PC-3 (cell line): ENCODE measurements at regions not wholly inside any gene's neighbourhood (a gene's known extent, or its start where the extent isn't known, plus 50 kb on each side); places are given as distances from the start of the nearest gene placed in this dataset.
"Not testable (repeated sequence)": the region's sequence is repeated elsewhere in the genome, so short reads cannot be mapped to it uniquely, and the experiment has no call there.

Experiments used
- ATAC-seq: fragments of 200-7000 bp; cut with Tn5 transposase; 2 replicates; pipeline ENCODE4 v1.9.1; 2020; ENCODE audit warnings: mild to moderate bottlenecking, moderate library complexity
- BruUV-seq: library from RNA; stranded (reverse); fragments of 400-500 nt; replicated peaks from 2 replicates; lab custom pipeline; 2021; lab: Mats Ljungman, UMichigan
- CTCF ChIA-PET: fragments of 300-600 bp; sonication (Branson Sonifier 250); formaldehyde crosslinking; loops from one replicate; lab custom pipeline; 2022; ENCODE audit warnings: antibody characterized with exemption; lab: Charles Lee
- POLR2A ChIA-PET: fragments of 300-600 bp; sonication (Branson Sonifier 250); formaldehyde crosslinking; loops from one replicate; lab custom pipeline; 2022; ENCODE audit warnings: antibody characterized with exemption; ENCODE audit not compliant: unreplicated experiment; lab: Charles Lee
- DNase-seq: peaks from one replicate; pipeline ENCODE4 v3.0.0-alpha.2; 2015
- H2AFZ ChIP-seq: fragments of 300-600 bp; sonication (generic); 2 replicates; pipeline ENCODE4 v1.6.0; 2016; ENCODE audit warnings: antibody characterized with exemption, low read length
- H3F3A ChIP-seq: fragments of 300-600 bp; sonication (generic); one replicate; pipeline ENCODE4 v1.6.0; 2017; ENCODE audit warnings: antibody characterized with exemption, low read length, control low read depth, mild to moderate bottlenecking; ENCODE audit not compliant: unreplicated experiment
- H3K27ac ChIP-seq: fragments of 300-600 bp; sonication (generic); 2 replicates; pipeline ENCODE4 v1.5.1; 2016; ENCODE audit warnings: mild to moderate bottlenecking, low read length
- H3K27me3 ChIP-seq: fragments of 300-600 bp; sonication (generic); 2 replicates; pipeline ENCODE4 v1.6.1; 2016; ENCODE audit warnings: low read length, mixed read lengths
- H3K36me3 ChIP-seq: fragments of 300-600 bp; sonication (generic); 2 replicates; pipeline ENCODE4 v1.6.1; 2016; ENCODE audit warnings: low read depth, mixed run types, low read length, mixed read lengths
- H3K4me1 ChIP-seq: fragments of 300-600 bp; sonication (generic); 2 replicates; pipeline ENCODE4 v1.5.1; 2016; ENCODE audit warnings: low read length; ENCODE audit not compliant: insufficient read depth
- H3K4me2 ChIP-seq: fragments of 300-600 bp; sonication (generic); 2 replicates; pipeline ENCODE4 v1.6.0; 2016; ENCODE audit warnings: low read length
- H3K4me3 ChIP-seq: fragments of 300-600 bp; sonication (generic); 2 replicates; pipeline ENCODE4 v1.5.1; 2016; ENCODE audit warnings: mild to moderate bottlenecking, low read length, mixed read lengths
- H3K79me2 ChIP-seq: fragments of 300-600 bp; sonication (generic); 2 replicates; pipeline ENCODE4 v1.6.1; 2017; ENCODE audit warnings: low read length, mixed read lengths
- H3K9ac ChIP-seq: fragments of 300-600 bp; sonication (generic); 2 replicates; pipeline ENCODE4 v1.6.0; 2016; ENCODE audit warnings: mild to moderate bottlenecking, low read length
- H3K9me2 ChIP-seq: fragments of 300-600 bp; sonication (generic); replicated peaks from 2 replicates; pipeline ENCODE4 v1.6.1; 2016; ENCODE audit warnings: mixed run types, low read length, mixed read lengths
- H3K9me3 ChIP-seq: fragments of 300-600 bp; sonication (generic); 2 replicates; pipeline ENCODE4 v1.6.1; 2016; ENCODE audit warnings: low read length, mixed read lengths
- H4K20me1 ChIP-seq: fragments of 300-600 bp; sonication (generic); 2 replicates; pipeline ENCODE4 v1.6.1; 2016; ENCODE audit warnings: low read length, mixed read lengths
- EZH2 ChIP-seq: fragments of 300-600 bp; sonication (generic); IDR thresholded peaks from one replicate; pipeline ENCODE4 v1.6.1; 2017; ENCODE audit warnings: antibody characterized with exemption, mild to moderate bottlenecking, low read length; ENCODE audit not compliant: unreplicated experiment
- EZH2phosphoT487 ChIP-seq: fragments of 300-600 bp; sonication (generic); IDR thresholded peaks from 2 replicates; pipeline ENCODE4 v1.6.1; 2018; ENCODE audit warnings: mild to moderate bottlenecking, antibody characterized with exemption, low read length, borderline replicate concordance
- intact Hi-C: fragments of 100-400 bp; cut with micrococcal nuclease; formaldehyde crosslinking; loops from 2 replicates; pipeline ENCODE4 v1.9.0; 2023
- TF ChIP-seq, protein P1 (sequence below): fragments of 300-600 bp; sonication (generic); conservative IDR thresholded peaks from 2 replicates; pipeline ENCODE4 v1.5.1; 2017; ENCODE audit warnings: antibody characterized with exemption, low read depth, mild to moderate bottlenecking, low read length

DNA sequence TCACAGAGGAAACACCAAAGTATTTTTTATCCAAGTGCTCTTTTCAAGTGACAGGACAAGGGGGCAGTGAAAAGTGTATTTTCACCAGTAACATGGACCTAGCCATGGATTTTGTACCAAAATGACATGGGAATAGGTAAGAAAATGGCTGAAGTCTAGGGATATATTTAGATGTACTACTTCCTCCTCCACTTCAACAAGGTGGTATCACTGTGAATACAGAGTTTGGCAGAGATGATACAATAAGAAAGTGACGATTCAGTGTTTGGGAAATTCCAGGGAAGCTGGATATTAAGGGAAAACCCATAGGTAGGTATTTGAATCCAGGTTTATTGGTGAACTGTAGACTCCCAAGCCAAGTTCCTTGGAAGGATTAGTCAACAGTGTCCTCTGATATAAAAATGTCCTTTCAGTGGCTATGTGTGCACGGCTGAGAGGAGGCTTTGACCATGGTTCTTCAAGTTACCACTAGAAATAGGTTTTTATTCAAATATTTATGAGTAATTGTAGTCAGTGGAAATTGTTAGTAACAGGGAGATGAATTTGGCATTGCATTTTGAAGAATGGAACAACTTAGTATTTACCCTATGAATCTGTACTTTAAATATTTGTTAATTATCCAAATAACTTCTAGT is 356.0 kb upstream of the CITED2 start:
- Histone ChIP-seq H2AFZ (no peak overlapping the region), H3F3A (no peaks in the 10 kb centered on the region), H3K36me3 (no peaks in the 10 kb centered on the region), H3K9ac (no peak overlapping the region), H3K9me2 (no peaks in the 10 kb centered on the region), H3K9me3 (no peaks in the 10 kb centered on the region), H3K4me2 (no peak overlapping the region), H3K27ac (no peak overlapping the region), H3K4me1 (peaks cover 5% of the 10 kb centered on the region), H3K27me3 (no peaks in the 10 kb centered on the region), H3K79me2 (no peaks in the 10 kb centered on the region), H3K4me3 (no peak overlapping the region), H4K20me1 (no peaks in the 10 kb centered on the region)
- intact Hi-C loops: loop anchor here (5.0 kb wide), 1 partner anchor 353 kb away; no protein-coding TSS in a partner anchor
- ATAC-seq (no peak), DNase-seq (no peak)
- ChIA-PET CTCF (no interaction called here), POLR2A (no interaction called here)
- no TSS peak for BruUV-seq
- TF ChIP-seq, protein P1, sequence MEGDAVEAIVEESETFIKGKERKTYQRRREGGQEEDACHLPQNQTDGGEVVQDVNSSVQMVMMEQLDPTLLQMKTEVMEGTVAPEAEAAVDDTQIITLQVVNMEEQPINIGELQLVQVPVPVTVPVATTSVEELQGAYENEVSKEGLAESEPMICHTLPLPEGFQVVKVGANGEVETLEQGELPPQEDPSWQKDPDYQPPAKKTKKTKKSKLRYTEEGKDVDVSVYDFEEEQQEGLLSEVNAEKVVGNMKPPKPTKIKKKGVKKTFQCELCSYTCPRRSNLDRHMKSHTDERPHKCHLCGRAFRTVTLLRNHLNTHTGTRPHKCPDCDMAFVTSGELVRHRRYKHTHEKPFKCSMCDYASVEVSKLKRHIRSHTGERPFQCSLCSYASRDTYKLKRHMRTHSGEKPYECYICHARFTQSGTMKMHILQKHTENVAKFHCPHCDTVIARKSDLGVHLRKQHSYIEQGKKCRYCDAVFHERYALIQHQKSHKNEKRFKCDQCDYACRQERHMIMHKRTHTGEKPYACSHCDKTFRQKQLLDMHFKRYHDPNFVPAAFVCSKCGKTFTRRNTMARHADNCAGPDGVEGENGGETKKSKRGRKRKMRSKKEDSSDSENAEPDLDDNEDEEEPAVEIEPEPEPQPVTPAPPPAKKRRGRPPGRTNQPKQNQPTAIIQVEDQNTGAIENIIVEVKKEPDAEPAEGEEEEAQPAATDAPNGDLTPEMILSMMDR: no peak
- TF ChIP-seq EZH2phosphoT487: no peak
- no peak for TF ChIP-seq EZH2

DNA sequence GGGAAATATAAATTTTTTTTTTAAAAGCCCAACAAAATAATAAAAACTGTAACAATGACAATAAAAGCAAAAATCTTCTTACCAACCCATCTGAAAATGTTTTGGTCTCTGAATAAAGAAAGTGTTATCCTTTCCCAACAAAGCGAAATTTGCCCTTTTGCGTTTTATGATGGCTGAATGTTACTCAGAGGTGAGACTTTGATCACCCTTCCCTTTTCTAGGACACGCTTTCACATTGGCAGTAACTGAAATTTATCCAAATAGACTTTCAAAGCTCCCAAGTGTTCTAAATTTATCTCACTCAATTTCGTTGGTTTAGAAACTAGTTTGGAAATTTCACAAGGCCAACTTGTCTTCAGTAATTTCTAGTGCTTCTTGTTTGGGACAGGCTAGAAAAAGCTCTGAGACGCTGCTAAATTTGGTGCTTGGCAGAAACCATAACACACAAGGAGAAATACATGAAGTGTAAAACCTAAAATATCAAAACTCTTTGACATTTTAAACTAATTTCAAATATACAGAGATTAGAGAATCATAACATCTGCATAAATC is 354.5 kb upstream of the CITED2 start:
- Histone ChIP-seq H3K4me3 (no peak overlapping the region), H2AFZ (no peak overlapping the region), H3K9me2 (no peaks in the 10 kb centered on the region), H3K4me1 (peaks cover 5% of the 10 kb centered on the region), H3K79me2 (no peaks in the 10 kb centered on the region), H3K4me2 (no peak overlapping the region), H3F3A (no peaks in the 10 kb centered on the region), H3K36me3 (no peaks in the 10 kb centered on the region), H4K20me1 (no peaks in the 10 kb centered on the region), H3K9ac (no peak overlapping the region), H3K27ac (no peak overlapping the region), H3K27me3 (no peaks in the 10 kb centered on the region), H3K9me3 (no peaks in the 10 kb centered on the region)
- TF ChIP-seq EZH2: no peak
- TF ChIP-seq, protein P1: no peak
- no peak for TF ChIP-seq EZH2phosphoT487
- POLR2A ChIA-PET: no interaction called here
- no peak for DNase-seq
- intact Hi-C loops: no loop called here
- no peak for ATAC-seq
- CTCF ChIA-PET: no interaction called here
- BruUV-seq: no TSS peak

DNA sequence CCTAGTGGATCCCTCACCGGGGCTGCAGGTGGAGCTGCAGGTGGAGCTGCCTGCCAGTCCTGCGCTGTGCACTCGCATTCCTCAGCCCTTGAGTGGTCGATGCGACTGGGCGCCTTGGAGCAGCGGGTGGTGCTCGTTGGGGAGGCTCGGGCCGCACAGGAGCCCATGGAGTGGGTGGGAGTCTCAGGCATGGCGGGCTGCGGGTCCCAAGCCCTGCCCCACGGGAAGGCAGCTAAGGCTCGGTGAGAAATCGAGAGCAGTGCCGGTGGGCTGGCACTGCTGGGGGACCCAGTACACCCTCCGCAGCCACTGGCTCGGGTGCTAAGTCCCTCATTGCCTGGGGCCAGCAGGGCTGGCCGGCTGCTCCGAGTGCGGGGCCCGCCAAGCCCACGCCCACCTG is 351.8 kb upstream of the CITED2 start:
- H3K4me3 ChIP-seq, ATAC-seq, H3K9me2 ChIP-seq, H4K20me1 ChIP-seq, H3K4me2 ChIP-seq, H3K9ac ChIP-seq, intact Hi-C loops, CTCF ChIA-PET, H3K4me1 ChIP-seq, BruUV-seq, H2AFZ ChIP-seq, POLR2A ChIA-PET, H3K9me3 ChIP-seq, H3K79me2 ChIP-seq, H3K27ac ChIP-seq, H3F3A ChIP-seq, DNase-seq, H3K36me3 ChIP-seq, H3K27me3 ChIP-seq: not testable (repeated sequence)
